ENCODE measurements at regions not wholly inside any gene's neighbourhood (a gene's known extent, or its start where the extent isn't known, plus 50 kb on each side); places are given as distances from the start of the nearest gene placed in this dataset.
A peak's percentile ranks its signal among the peaks of the same experiment; 100 is the strongest.

GRCh38 chr5:176716320-176716719, 69.0 kb downstream of the TSPAN17 start:
- Histone ChIP-seq H3K4me3 (ENCODE audit: control insufficient read depth in 2 of 3, extremely low read depth in 1 of 3, insufficient read depth in 2 of 3, low read depth in 1 of 3, low read length in 3 of 3) (no peak overlapping the region), H3K9me3 (ENCODE audit: control insufficient read depth, low read depth, low read length) (no peaks in the 10 kb centered on the region), H3K4me1 (ENCODE audit: control insufficient read depth, extremely low read depth, insufficient read depth, low read length) (no peaks in the 10 kb centered on the region), H2AFZ (ENCODE audit: control insufficient read depth, low read length) (no peak overlapping the region), H3K27ac (ENCODE audit: control insufficient read depth, insufficient read depth, low read length) (no peak overlapping the region), H3K36me3 (ENCODE audit: control insufficient read depth in 2 of 2, extremely low read depth in 1 of 2, insufficient read depth in 2 of 2, low read length in 2 of 2) (no peaks in the 10 kb centered on the region), H3K4me2 (ENCODE audit: control insufficient read depth, extremely low read depth, insufficient read depth, low read depth, low read length) (no peak overlapping the region), H3K27me3 (ENCODE audit: control insufficient read depth, extremely low read depth, insufficient read depth, low read length) (peaks cover 16% of the 10 kb centered on the region), H4K20me1 (ENCODE audit: control insufficient read depth, extremely low read depth, insufficient read depth, low read length) (no peaks in the 10 kb centered on the region), H3K79me2 (ENCODE audit: control insufficient read depth, insufficient read depth, low read length) (no peaks in the 10 kb centered on the region), H3K9me1 (ENCODE audit: control insufficient read depth, extremely low read depth, insufficient read depth, low read length) (no peaks in the 10 kb centered on the region), H3K9ac (ENCODE audit: control insufficient read depth, extremely low read depth, insufficient read depth, low read length) (no peak overlapping the region)
- FAIRE-seq: peak; percentile 34
- dilution Hi-C loops (cut with MboI; ENCODE audit: extremely low pct_ligation_motif_present, low sequenced_read_pairs): no loop called here
- peak; percentile 55 for DNase-seq (ENCODE audit: low read depth, low spot score)
- TF ChIP-seq CTCF (optimal IDR thresholded peaks at IDR 0.05 in 1 of 3, IDR thresholded peaks at IDR 0.05 in 1 of 3, conservative IDR thresholded peaks at IDR 0.05 in 1 of 3; ENCODE audit: extremely low read depth in 1 of 3, insufficient read depth in 2 of 3, low read length in 3 of 3): no peak
- TF ChIP-seq EZH2 (IDR thresholded peaks at IDR 0.05; ENCODE audit: low read length): no peak

- peaks cover 24% of the 10 kb centered on the region for H3K27me3 ChIP-seq (ENCODE audit: control insufficient read depth, extremely low read depth, insufficient read depth, low read length)
- no peak overlapping the region for H3K4me3 ChIP-seq (ENCODE audit: control insufficient read depth in 2 of 3, extremely low read depth in 1 of 3, insufficient read depth in 2 of 3, low read depth in 1 of 3, low read length in 3 of 3)
- no peaks in the 10 kb centered on the region for H3K9me1 ChIP-seq (ENCODE audit: control insufficient read depth, extremely low read depth, insufficient read depth, low read length)
- no peak for TF ChIP-seq CTCF (optimal IDR thresholded peaks at IDR 0.05 in 1 of 3, IDR thresholded peaks at IDR 0.05 in 1 of 3, conservative IDR thresholded peaks at IDR 0.05 in 1 of 3; ENCODE audit: extremely low read depth in 1 of 3, insufficient read depth in 2 of 3, low read length in 3 of 3)
- no peak for TF ChIP-seq EZH2 (IDR thresholded peaks at IDR 0.05; ENCODE audit: low read length)
- no peak for FAIRE-seq
- H4K20me1 ChIP-seq (ENCODE audit: control insufficient read depth, extremely low read depth, insufficient read depth, low read length): no peaks in the 10 kb centered on the region
- H3K27ac ChIP-seq (ENCODE audit: control insufficient read depth, insufficient read depth, low read length): no peak overlapping the region
- no peaks in the 10 kb centered on the region for H3K4me1 ChIP-seq (ENCODE audit: control insufficient read depth, extremely low read depth, insufficient read depth, low read length)
- H3K9ac ChIP-seq (ENCODE audit: control insufficient read depth, extremely low read depth, insufficient read depth, low read length): no peak overlapping the region
- no peaks in the 10 kb centered on the region for H3K36me3 ChIP-seq (ENCODE audit: control insufficient read depth in 2 of 2, extremely low read depth in 1 of 2, insufficient read depth in 2 of 2, low read length in 2 of 2)
- H3K4me2 ChIP-seq (ENCODE audit: control insufficient read depth, extremely low read depth, insufficient read depth, low read depth, low read length): no peak overlapping the region
- no peak overlapping the region for H2AFZ ChIP-seq (ENCODE audit: control insufficient read depth, low read length)
- no peaks in the 10 kb centered on the region for H3K79me2 ChIP-seq (ENCODE audit: control insufficient read depth, insufficient read depth, low read length)
- DNase-seq (ENCODE audit: low read depth, low spot score): no peak
- no peaks in the 10 kb centered on the region for H3K9me3 ChIP-seq (ENCODE audit: control insufficient read depth, low read depth, low read length)
- dilution Hi-C loops (cut with MboI; ENCODE audit: extremely low pct_ligation_motif_present, low sequenced_read_pairs): no loop called here
Measured at GRCh38 chr5:176719113-176719739, 71.9 kb downstream of the TSPAN17 start.

Data from keratinocyte (primary cell).